HepG2 (cell line): ENCODE measurements at regions not wholly inside any gene's neighbourhood (a gene's known extent, or its start where the extent isn't known, plus 50 kb on each side); places are given as distances from the start of the nearest gene placed in this dataset.

Experiments
- ATAC-seq: fragments of 200-7000 bp; cut with Tn5 transposase; 3 replicates; pipeline ENCODE4 v1.9.1; 2020; ENCODE audit warnings: mild to moderate bottlenecking, moderate library complexity
- BruUV-seq: library from RNA; stranded (reverse); fragments of 400-500 nt; replicated peaks from 2 replicates; lab custom pipeline; 2021; lab: Mats Ljungman, UMichigan
- CTCF ChIA-PET: fragments of 300-600 bp; formaldehyde crosslinking; extraction: SDS; loops from one replicate; lab custom pipeline; 2021; ENCODE audit warnings: low total read pairs, inconsistent platforms, low intra/inter-chr PET ratio; lab: Yijun Ruan, JAX
- POLR2A ChIA-PET: fragments of 350-600 bp; sonication (Branson Sonifier 250); formaldehyde crosslinking; loops from one replicate; lab custom pipeline; 2020; ENCODE audit warnings: antibody characterized with exemption, inconsistent platforms; lab: Yijun Ruan, JAX
- DNase-seq: peaks from one replicate; pipeline ENCODE4 v3.0.0-alpha.2; 2015; ENCODE audit warnings: low spot score
- FAIRE-seq: peaks from 3 replicates; lab custom pipeline; 2011; peaks lifted over from hg19 to GRCh38; lab: Jason Lieb, UNC
- H2AFZ ChIP-seq: one replicate; pipeline ENCODE4 v1.6.1; 2011; ENCODE audit warnings: low read length, inconsistent platforms
- H3K27ac ChIP-seq: fragments of 300-600 bp; 3 replicates; pipeline ENCODE4 v1.8.0; 2011; ENCODE audit warnings: mixed run types, mild to moderate bottlenecking, mixed read lengths, low read length, inconsistent platforms; ENCODE audit not compliant: insufficient read depth; ENCODE audit errors: extremely low read length
- H3K27me3 ChIP-seq, 2 experiments: fragments of 200-600 bp in 1 of 2; 2 replicates in 1 of 2; 3 replicates in 1 of 2; pipeline versions ENCODE4 v1.6.0 to v1.8.0; 2011; ENCODE audit warnings: low read length in 2 of 2, mild to moderate bottlenecking in 2 of 2, moderate library complexity in 2 of 2, inconsistent platforms in 1 of 2; ENCODE audit not compliant: insufficient read depth in 2 of 2, control insufficient read depth in 1 of 2
- H3K36me3 ChIP-seq, 2 experiments: fragments of 200-600 bp in 1 of 2; replicated peaks in 1 of 2; 2 replicates in 1 of 2; 3 replicates in 1 of 2; pipeline versions ENCODE4 v1.5.1 to v1.8.0; 2011; ENCODE audit warnings: low read length in 2 of 2, inconsistent platforms in 1 of 2; ENCODE audit not compliant: insufficient read depth in 2 of 2, control insufficient read depth in 1 of 2
- H3K4me1 ChIP-seq: 2 replicates; pipeline ENCODE4 v1.5.1; 2012; ENCODE audit warnings: low read length, inconsistent platforms; ENCODE audit not compliant: insufficient read depth
- H3K4me2 ChIP-seq: 2 replicates; pipeline ENCODE4 v1.6.0; 2011; ENCODE audit warnings: low read depth, low read length, inconsistent platforms
- H3K4me3 ChIP-seq, 3 experiments: fragments of 200-600 bp in 1 of 3; sonication (generic), shearing (Covaris generic) in 1 of 3; replicated peaks in 1 of 3; 2 replicates each; pipeline ENCODE4 v1.5.1; 2011 to 2016; ENCODE audit warnings: low read length in 3 of 3, inconsistent platforms in 2 of 3, low read depth in 2 of 3, mild to moderate bottlenecking in 2 of 3, control low read depth in 1 of 3, mixed read lengths in 1 of 3; ENCODE audit not compliant: insufficient read depth in 1 of 3
- H3K79me2 ChIP-seq: one replicate; pipeline ENCODE4 v1.6.1; 2011; ENCODE audit warnings: low read length, inconsistent platforms; ENCODE audit not compliant: insufficient read depth
- H3K9ac ChIP-seq: 2 replicates; pipeline ENCODE4 v1.6.0; 2011; ENCODE audit warnings: mild to moderate bottlenecking, low read depth, low read length, inconsistent platforms; ENCODE audit not compliant: insufficient read depth
- H3K9me3 ChIP-seq: 2 replicates; pipeline ENCODE4 v1.5.1; 2012; ENCODE audit warnings: mild to moderate bottlenecking, low read length
- H4K20me1 ChIP-seq: 2 replicates; pipeline ENCODE4 v1.6.0; 2011; ENCODE audit warnings: inconsistent platforms, mild to moderate bottlenecking, low read length, moderate library complexity; ENCODE audit not compliant: insufficient read depth
- ATF7 ChIP-seq, 2 experiments: fragments of 450-650 bp in 1 of 2; sonication (generic) in 1 of 2; formaldehyde crosslinking in 1 of 2; IDR thresholded peaks; 2 replicates each; pipeline versions ENCODE4 v1.4.0 to v1.6.1; 2016 to 2020; ENCODE audit warnings: antibody characterized with exemption in 1 of 2, mild to moderate bottlenecking in 1 of 2, missing genetic modification reagents in 1 of 2
- DPF2 ChIP-seq: sonication (generic); formaldehyde crosslinking; IDR thresholded peaks from 2 replicates; pipeline ENCODE4 v1.4.0; 2020; ENCODE audit warnings: mild to moderate bottlenecking, low read depth, missing genetic modification reagents, borderline replicate concordance
- ETV6 ChIP-seq: sonication (generic); formaldehyde crosslinking; conservative IDR thresholded peaks from 2 replicates; pipeline ENCODE4 v1.4.0; 2020; ENCODE audit warnings: missing genetic modification reagents
- GMEB1 ChIP-seq: sonication (generic); formaldehyde crosslinking; IDR thresholded peaks from 2 replicates; pipeline ENCODE4 v1.5.1; 2020; ENCODE audit warnings: missing genetic modification reagents, mild to moderate bottlenecking, borderline replicate concordance
- IKZF1 ChIP-seq: fragments of 450-650 bp; IDR thresholded peaks from 2 replicates; pipeline ENCODE4 v1.7.1; 2016
- MIER3 ChIP-seq: IDR thresholded peaks from 2 replicates; pipeline ENCODE4 v1.6.1; 2016; ENCODE audit warnings: missing compliant biosample characterization, borderline replicate concordance
- MXD1 ChIP-seq: sonication (generic); formaldehyde crosslinking; IDR thresholded peaks from 2 replicates; pipeline ENCODE4 v1.4.0; 2020; ENCODE audit warnings: mild to moderate bottlenecking, missing genetic modification reagents
- NR2F1 ChIP-seq, 2 experiments: fragments of 450-650 bp in 1 of 2; formaldehyde crosslinking in 1 of 2; IDR thresholded peaks; 2 replicates each; pipeline versions ENCODE4 v1.5.0 to v1.6.1; 2016 to 2020; ENCODE audit warnings: mild to moderate bottlenecking in 1 of 2, missing compliant biosample characterization in 1 of 2, missing genetic modification reagents in 1 of 2, moderate library complexity in 1 of 2
- ZNF101 ChIP-seq: sonication (generic); formaldehyde crosslinking; IDR thresholded peaks from 2 replicates; pipeline ENCODE4 v1.4.0; 2020; ENCODE audit warnings: mild to moderate bottlenecking, low read depth, missing genetic modification reagents, borderline replicate concordance
- ZNF512B ChIP-seq: sonication (generic); formaldehyde crosslinking; IDR thresholded peaks from 2 replicates; pipeline ENCODE4 v1.5.1; 2020; ENCODE audit warnings: missing genetic modification reagents, mild to moderate bottlenecking, borderline replicate concordance
- ZNF704 ChIP-seq: sonication (generic); formaldehyde crosslinking; IDR thresholded peaks from 2 replicates; pipeline ENCODE4 v1.8.1; 2023; ENCODE audit warnings: mild to moderate bottlenecking, inconsistent platforms, moderate library complexity, missing genetic modification reagents, borderline replicate concordance
- WGBS: methylation state at CpG from one replicate; pipeline ENCODE4 v1.1.6; 2017; ENCODE audit warnings: low lambda C conversion rate; 5-methylcytosine and 5-hydroxymethylcytosine counted together
- in situ Hi-C: cut with HindIII; loops from 2 replicates; pipeline ENCODE4 v1.10.0; 2017; ENCODE audit warnings: low pct_unique_long_range_greater_than_20kb; ENCODE audit not compliant: extremely low pct_ligation_motif_present
- intact Hi-C: fragments of 100-400 bp; cut with micrococcal nuclease; formaldehyde crosslinking; loops from one replicate; pipeline ENCODE4 v1.10.0; 2022; ENCODE audit not compliant: unreplicated experiment
- TF ChIP-seq, protein P1 (sequence below): sonication (generic); formaldehyde crosslinking; IDR thresholded peaks from 2 replicates; pipeline ENCODE4 v1.5.0; 2020; ENCODE audit warnings: missing genetic modification reagents

DNA sequence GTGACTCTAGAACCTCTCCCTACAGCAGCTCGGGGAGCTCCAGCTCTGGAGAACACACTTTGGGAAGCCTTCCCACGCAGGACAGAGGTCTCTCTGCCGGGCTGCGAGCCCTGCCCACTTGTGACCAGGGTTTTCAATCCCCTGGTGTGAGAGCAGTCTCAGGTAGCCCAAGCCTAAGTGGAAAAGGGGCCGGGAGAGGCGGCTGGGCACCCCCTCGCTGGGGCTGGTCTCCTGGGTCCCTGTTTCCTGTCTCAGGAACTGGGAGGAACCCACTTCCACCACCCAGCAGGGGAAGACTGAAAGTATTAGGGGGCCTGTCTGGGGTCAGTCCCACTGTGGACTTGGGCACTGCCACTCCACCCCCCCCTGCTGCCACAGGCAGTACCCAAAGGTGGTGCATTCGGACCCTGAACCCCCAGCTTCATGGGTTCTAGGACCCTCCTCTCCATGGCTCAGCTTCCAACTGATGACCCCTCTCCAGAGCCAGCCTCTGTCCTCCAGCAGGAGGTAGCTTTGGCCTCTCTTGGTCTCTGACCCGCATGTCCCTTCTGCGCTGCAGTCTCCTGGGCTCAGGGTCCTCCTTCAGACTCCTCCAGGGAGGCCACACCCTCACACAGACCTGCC, 70.0 kb downstream of the RRM2 start (continued):
- TF ChIP-seq MIER3 (CRISPR knock-in tag) (no peak), NR2F1 (CRISPR knock-in tag; IDR thresholded peaks at IDR 0.05) (no peak), DPF2 (CRISPR knock-in tag) (no peak), GMEB1 (CRISPR knock-in tag) (no peak), ETV6 (CRISPR knock-in tag) (no peak), IKZF1 (no peak), ZNF101 (CRISPR knock-in tag) (no peak)
- TF ChIP-seq, protein P1, sequence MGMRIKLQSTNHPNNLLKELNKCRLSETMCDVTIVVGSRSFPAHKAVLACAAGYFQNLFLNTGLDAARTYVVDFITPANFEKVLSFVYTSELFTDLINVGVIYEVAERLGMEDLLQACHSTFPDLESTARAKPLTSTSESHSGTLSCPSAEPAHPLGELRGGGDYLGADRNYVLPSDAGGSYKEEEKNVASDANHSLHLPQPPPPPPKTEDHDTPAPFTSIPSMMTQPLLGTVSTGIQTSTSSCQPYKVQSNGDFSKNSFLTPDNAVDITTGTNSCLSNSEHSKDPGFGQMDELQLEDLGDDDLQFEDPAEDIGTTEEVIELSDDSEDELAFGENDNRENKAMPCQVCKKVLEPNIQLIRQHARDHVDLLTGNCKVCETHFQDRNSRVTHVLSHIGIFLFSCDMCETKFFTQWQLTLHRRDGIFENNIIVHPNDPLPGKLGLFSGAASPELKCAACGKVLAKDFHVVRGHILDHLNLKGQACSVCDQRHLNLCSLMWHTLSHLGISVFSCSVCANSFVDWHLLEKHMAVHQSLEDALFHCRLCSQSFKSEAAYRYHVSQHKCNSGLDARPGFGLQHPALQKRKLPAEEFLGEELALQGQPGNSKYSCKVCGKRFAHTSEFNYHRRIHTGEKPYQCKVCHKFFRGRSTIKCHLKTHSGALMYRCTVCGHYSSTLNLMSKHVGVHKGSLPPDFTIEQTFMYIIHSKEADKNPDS (CRISPR knock-in tag): no peak

GRCh38 chr2:10193276-10193795, 70.8 kb downstream of the RRM2 start:
- Histone ChIP-seq H3K9ac (no peak overlapping the region), H3K79me2 (no peaks in the 10 kb centered on the region), H3K9me3 (no peaks in the 10 kb centered on the region), H3K4me1 (no peaks in the 10 kb centered on the region), H4K20me1 (no peaks in the 10 kb centered on the region), H3K4me3 (no peak overlapping the region), H2AFZ (no peak overlapping the region), H3K27me3 (no peaks in the 10 kb centered on the region), H3K27ac (no peak overlapping the region), H3K4me2 (no peak overlapping the region), H3K36me3 (peaks cover 0 to 6% of the 10 kb centered on the region in 2 experiments; a peak in 3 of 5 replicates)
- intact Hi-C loops (no loop called here), in situ Hi-C loops (no loop called here)
- DNase-seq (no peak), ATAC-seq (no peak), FAIRE-seq (no peak)
- WGBS: 94% methylated on average over 15 of the region's 17 CpGs
- ChIA-PET CTCF (no interaction called here), POLR2A (no interaction called here)
- no TSS peak for BruUV-seq
- no peak for TF ChIP-seq ATF7 (IDR thresholded peaks at IDR 0.05)
- TF ChIP-seq ATF7 (CRISPR knock-in tag; IDR thresholded peaks at IDR 0.05): no peak
- TF ChIP-seq MXD1 (CRISPR knock-in tag): no peak
- no peak for TF ChIP-seq ZNF704 (CRISPR knock-in tag)
- no peak for TF ChIP-seq ZNF512B (CRISPR knock-in tag)
